ENCODE measurements at regions not wholly inside any gene's neighbourhood (a gene's known extent, or its start where the extent isn't known, plus 50 kb on each side); places are given as distances from the start of the nearest gene placed in this dataset.
"Not testable (repeated sequence)": the region's sequence is repeated elsewhere in the genome, so short reads cannot be mapped to it uniquely, and the experiment has no call there.

- Mint-ChIP-seq H3K27me3 (ENCODE audit: low read depth) (peaks cover 3% of the 10 kb centered on the region), H3K4me1 (ENCODE audit: low read depth) (no peaks in the 10 kb centered on the region), H3K27ac (ENCODE audit: unreplicated experiment) (no peak overlapping the region), H3K9me3 (ENCODE audit: low read depth) (peaks cover 5% of the 10 kb centered on the region), H3K4me3 (ENCODE audit: unreplicated experiment) (no peak overlapping the region), H3K36me3 (ENCODE audit: low read depth) (no peaks in the 10 kb centered on the region)
- no peak for DNase-seq (ENCODE audit: low spot score)
- TF ChIP-seq CTCF (IDR thresholded peaks at IDR 0.05): peak; percentile 67
Observed at GRCh38 chrX:37509349-37509748, 62.1 kb upstream of the LANCL3 start.

GRCh38 chrX:37516512-37516911 is 54.9 kb upstream of the LANCL3 start:
- not testable (repeated sequence) for H3K27ac Mint-ChIP-seq (ENCODE audit: unreplicated experiment); H3K36me3 Mint-ChIP-seq (ENCODE audit: low read depth); H3K4me1 Mint-ChIP-seq (ENCODE audit: low read depth); H3K9me3 Mint-ChIP-seq (ENCODE audit: low read depth); DNase-seq (ENCODE audit: low spot score); H3K27me3 Mint-ChIP-seq (ENCODE audit: low read depth); H3K4me3 Mint-ChIP-seq (ENCODE audit: unreplicated experiment)

GRCh38 chrX:37519261-37519660 is 52.2 kb upstream of the LANCL3 start:
- H3K36me3 Mint-ChIP-seq (ENCODE audit: low read depth); H3K27ac Mint-ChIP-seq (ENCODE audit: unreplicated experiment); H3K4me3 Mint-ChIP-seq (ENCODE audit: unreplicated experiment); H3K4me1 Mint-ChIP-seq (ENCODE audit: low read depth); H3K9me3 Mint-ChIP-seq (ENCODE audit: low read depth); H3K27me3 Mint-ChIP-seq (ENCODE audit: low read depth); DNase-seq (ENCODE audit: low spot score): not testable (repeated sequence)

GRCh38 chrX:37520860-37521450 is 50.5 kb upstream of the LANCL3 start:
- H3K27me3 Mint-ChIP-seq (ENCODE audit: low read depth); H3K9me3 Mint-ChIP-seq (ENCODE audit: low read depth); H3K4me3 Mint-ChIP-seq (ENCODE audit: unreplicated experiment); DNase-seq (ENCODE audit: low spot score); H3K36me3 Mint-ChIP-seq (ENCODE audit: low read depth); H3K4me1 Mint-ChIP-seq (ENCODE audit: low read depth): not testable (repeated sequence)
- peak overlapping the region; percentile 51 for H3K27ac Mint-ChIP-seq (ENCODE audit: unreplicated experiment)

Measured in chondrocyte (in vitro differentiated cells).